Nephron (organoid): ENCODE measurements at regions not wholly inside any gene's neighbourhood (a gene's known extent, or its start where the extent isn't known, plus 50 kb on each side); places are given as distances from the start of the nearest gene placed in this dataset.

Experiments used
- H3K27ac Mint-ChIP-seq, 3 experiments: 2 replicates each; pipeline ENCODE4 v1.8.0; 2020; ENCODE audit warnings: mixed read lengths in 3 of 3, mild to moderate bottlenecking in 2 of 3, moderate library complexity in 1 of 3
- H3K27me3 Mint-ChIP-seq: 2 replicates; pipeline ENCODE4 v1.8.0; 2021; ENCODE audit warnings: low read depth, mild to moderate bottlenecking, moderate library complexity, mixed read lengths
- H3K36me3 Mint-ChIP-seq: 2 replicates; pipeline ENCODE4 v1.8.0; 2020; ENCODE audit warnings: low read depth, mixed read lengths
- H3K4me1 Mint-ChIP-seq: 2 replicates; pipeline ENCODE4 v1.8.0; 2020; ENCODE audit warnings: mixed read lengths
- H3K4me3 Mint-ChIP-seq, 3 experiments: 2 replicates each; pipeline ENCODE4 v1.8.0; 2020; ENCODE audit warnings: mild to moderate bottlenecking in 3 of 3, mixed read lengths in 3 of 3, moderate library complexity in 2 of 3
- H3K9me3 Mint-ChIP-seq: 2 replicates; pipeline ENCODE4 v1.8.0; 2020; ENCODE audit warnings: mixed read lengths
- TF ChIP-seq, protein P1 (sequence below), 3 experiments: fragments of 200-600 bp; sonication (generic); IDR thresholded peaks; one replicate each; pipeline ENCODE4 v1.5.0; 2021; ENCODE audit warnings: antibody characterized with exemption in 3 of 3; ENCODE audit not compliant: unreplicated experiment in 3 of 3

DNA sequence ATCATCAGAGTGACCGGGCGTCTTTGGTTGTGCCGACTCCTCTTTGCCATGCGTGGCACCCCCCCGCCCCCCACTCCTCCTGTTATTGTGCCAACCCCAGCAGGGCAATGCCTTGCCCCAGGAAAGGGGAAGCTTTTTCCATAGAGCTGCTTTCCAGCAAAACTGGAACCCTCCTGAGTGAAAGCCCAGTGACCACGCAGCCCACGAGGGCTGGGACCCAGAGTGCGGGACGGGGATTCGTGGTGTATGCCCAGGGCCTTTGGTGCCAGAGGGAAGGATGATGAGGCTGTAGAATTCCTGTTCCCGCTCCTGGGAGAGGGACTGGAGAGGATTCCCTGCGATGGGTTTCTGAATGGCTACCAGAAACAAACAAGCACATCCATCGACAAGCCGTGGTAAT, 116.8 kb upstream of the BACH2 start:
- Mint-ChIP-seq H3K27me3 (peaks cover 7% of the 10 kb centered on the region), H3K27ac (peak overlapping the region in 2 of 3 experiments; percentile 12 to 21), H3K36me3 (no peaks in the 10 kb centered on the region), H3K4me1 (peaks cover 8% of the 10 kb centered on the region), H3K4me3 (peak overlapping the region; percentile 60 to 69 (median 62)), H3K9me3 (no peaks in the 10 kb centered on the region)
- TF ChIP-seq, protein P1, sequence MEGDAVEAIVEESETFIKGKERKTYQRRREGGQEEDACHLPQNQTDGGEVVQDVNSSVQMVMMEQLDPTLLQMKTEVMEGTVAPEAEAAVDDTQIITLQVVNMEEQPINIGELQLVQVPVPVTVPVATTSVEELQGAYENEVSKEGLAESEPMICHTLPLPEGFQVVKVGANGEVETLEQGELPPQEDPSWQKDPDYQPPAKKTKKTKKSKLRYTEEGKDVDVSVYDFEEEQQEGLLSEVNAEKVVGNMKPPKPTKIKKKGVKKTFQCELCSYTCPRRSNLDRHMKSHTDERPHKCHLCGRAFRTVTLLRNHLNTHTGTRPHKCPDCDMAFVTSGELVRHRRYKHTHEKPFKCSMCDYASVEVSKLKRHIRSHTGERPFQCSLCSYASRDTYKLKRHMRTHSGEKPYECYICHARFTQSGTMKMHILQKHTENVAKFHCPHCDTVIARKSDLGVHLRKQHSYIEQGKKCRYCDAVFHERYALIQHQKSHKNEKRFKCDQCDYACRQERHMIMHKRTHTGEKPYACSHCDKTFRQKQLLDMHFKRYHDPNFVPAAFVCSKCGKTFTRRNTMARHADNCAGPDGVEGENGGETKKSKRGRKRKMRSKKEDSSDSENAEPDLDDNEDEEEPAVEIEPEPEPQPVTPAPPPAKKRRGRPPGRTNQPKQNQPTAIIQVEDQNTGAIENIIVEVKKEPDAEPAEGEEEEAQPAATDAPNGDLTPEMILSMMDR (IDR thresholded peaks at IDR 0.05; ENCODE audit: unreplicated experiment in 3 of 3), result no peak

DNA sequence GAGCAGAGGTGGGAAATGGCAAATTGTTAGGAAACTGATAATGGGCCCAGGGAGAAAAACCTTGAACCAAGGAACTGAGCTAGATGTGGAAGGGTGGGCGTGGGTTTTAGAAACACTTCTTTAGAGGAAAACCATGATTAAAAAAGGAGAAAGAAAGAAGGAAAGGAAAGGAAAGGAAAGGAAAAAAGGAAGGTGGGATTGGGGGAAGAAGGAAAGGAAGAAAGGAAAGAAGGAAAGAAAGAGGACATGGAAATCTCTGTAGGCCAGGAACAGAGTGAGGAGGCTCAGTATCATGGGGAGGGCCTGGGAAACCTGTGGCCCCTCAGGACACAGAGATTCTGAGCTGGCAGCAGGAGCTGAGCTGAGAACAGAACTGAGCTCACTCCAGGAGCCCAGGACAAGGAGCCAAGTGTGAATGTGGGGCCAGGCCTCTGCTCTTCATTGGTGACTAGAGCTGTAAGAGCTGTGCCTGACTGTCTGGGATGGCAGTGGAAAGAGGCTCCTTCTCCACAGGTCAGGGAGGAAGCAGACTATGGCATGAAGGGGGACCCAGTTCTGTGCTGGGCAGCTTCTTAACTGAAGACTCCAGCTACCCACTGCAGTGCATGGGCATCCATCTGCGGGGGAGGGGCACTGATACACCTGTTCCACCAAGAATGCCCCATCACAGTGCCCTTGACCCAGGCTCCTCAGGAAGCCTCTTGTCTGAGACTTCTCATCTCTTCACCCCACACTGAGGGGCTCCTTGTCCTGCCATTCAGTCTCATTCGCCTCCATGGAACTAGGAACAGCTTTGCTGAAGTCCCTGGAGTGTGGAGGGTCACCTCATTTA, 116.1 kb upstream of the BACH2 start:
- Mint-ChIP-seq H3K4me3 (peak overlapping the region in 1 of 3 experiments; percentile 62), H3K27me3 (peaks cover 7% of the 10 kb centered on the region), H3K27ac (no peak overlapping the region), H3K9me3 (no peaks in the 10 kb centered on the region), H3K4me1 (peaks cover 8% of the 10 kb centered on the region), H3K36me3 (no peaks in the 10 kb centered on the region)
- TF ChIP-seq, protein P1 (IDR thresholded peaks at IDR 0.05; ENCODE audit: unreplicated experiment in 3 of 3), result no peak

DNA sequence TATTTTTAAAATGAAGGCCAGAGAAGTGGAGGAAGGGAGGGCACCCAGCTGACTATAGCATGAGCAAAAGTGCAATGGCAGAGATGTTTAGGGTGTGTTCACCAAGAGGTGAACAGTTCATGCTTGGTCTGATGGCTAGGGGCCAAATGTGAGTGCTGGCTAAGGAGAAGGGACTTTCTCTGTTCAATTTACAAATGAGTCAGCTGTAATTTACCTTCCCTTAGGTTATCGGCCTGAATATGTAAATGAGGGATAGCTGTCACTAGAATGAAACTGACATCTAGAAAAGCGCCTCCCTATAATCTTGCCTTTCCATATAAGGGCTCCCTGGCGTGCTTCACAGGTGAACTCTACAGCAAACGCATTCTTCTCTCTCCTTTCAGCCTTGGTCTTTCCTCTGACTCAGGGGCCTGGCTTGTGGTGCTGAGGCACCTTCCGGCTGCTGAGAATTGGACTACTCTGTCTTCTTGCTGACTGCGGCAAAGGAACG, 114.7 kb upstream of the BACH2 start:
- H3K4me1 Mint-ChIP-seq, result peaks cover 8% of the 10 kb centered on the region
- H3K4me3 Mint-ChIP-seq, result no peak overlapping the region
- H3K27me3 Mint-ChIP-seq, result peaks cover 7% of the 10 kb centered on the region
- H3K36me3 Mint-ChIP-seq, result no peaks in the 10 kb centered on the region
- no peak overlapping the region for H3K27ac Mint-ChIP-seq
- TF ChIP-seq, protein P1 (IDR thresholded peaks at IDR 0.05; ENCODE audit: unreplicated experiment in 3 of 3), result no peak
- no peaks in the 10 kb centered on the region for H3K9me3 Mint-ChIP-seq

DNA sequence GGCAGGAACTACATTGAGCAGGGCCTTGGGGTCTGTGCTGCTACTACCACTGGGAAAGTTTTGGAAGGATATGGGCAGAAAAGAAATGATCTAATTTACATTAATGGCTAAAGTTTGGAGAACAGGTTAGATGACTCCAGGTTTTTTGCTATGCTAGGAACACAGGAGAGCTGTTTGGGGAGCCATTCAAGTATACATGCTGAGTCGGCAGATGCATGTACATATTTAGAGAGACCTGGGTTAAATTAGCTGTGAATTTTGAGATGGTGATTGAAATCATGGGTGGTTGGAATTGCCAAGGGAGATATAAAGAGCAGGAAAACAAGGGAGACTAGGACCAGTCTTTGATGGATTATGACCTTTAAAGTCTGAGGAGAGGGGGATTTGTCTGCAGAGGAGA, 113.1 kb upstream of the BACH2 start:
- H3K27me3 Mint-ChIP-seq, result peaks cover 7% of the 10 kb centered on the region
- H3K36me3 Mint-ChIP-seq, result no peaks in the 10 kb centered on the region
- peaks cover 3% of the 10 kb centered on the region for H3K9me3 Mint-ChIP-seq
- TF ChIP-seq, protein P1 (IDR thresholded peaks at IDR 0.05; ENCODE audit: unreplicated experiment in 3 of 3), result no peak
- no peak overlapping the region for H3K27ac Mint-ChIP-seq
- no peak overlapping the region for H3K4me3 Mint-ChIP-seq
- H3K4me1 Mint-ChIP-seq, result peaks cover 13% of the 10 kb centered on the region

DNA sequence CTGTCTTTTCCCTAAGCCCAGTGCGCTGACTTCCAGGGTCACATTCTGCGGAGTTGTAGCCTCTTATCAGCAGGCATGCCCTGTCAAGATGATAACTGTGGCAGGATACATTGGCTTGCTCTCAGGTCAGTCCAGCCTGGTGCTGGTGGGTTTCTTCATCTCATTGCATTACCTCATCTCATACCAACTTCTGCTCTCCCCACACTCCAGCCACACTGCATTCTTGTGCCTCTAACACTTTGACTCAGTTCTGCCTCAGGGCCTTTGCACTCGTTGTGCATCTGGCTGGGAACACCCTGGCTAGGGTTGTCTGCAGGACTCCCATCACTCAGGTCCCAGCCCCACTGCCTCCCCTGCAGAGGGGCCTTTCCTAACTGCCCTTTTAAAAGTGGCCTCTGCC, 110.3 kb upstream of the BACH2 start:
- peaks cover 15% of the 10 kb centered on the region for H3K27me3 Mint-ChIP-seq
- H3K9me3 Mint-ChIP-seq, result peaks cover 3% of the 10 kb centered on the region
- H3K4me1 Mint-ChIP-seq, result peaks cover 21% of the 10 kb centered on the region
- no peaks in the 10 kb centered on the region for H3K36me3 Mint-ChIP-seq
- TF ChIP-seq, protein P1 (IDR thresholded peaks at IDR 0.05; ENCODE audit: unreplicated experiment in 3 of 3), result no peak
- H3K27ac Mint-ChIP-seq, result no peak overlapping the region
- H3K4me3 Mint-ChIP-seq, result no peak overlapping the region
